Panc1 (cell line): ENCODE measurements at regions not wholly inside any gene's neighbourhood (a gene's known extent, or its start where the extent isn't known, plus 50 kb on each side); places are given as distances from the start of the nearest gene placed in this dataset.

Source experiments
- POLR2AphosphoS5 ChIP-seq: IDR thresholded peaks from 2 replicates; pipeline ENCODE4 v1.6.1; 2012; ENCODE audit warnings: mild to moderate bottlenecking, low read depth, low read length, moderate library complexity
- SIN3A ChIP-seq: IDR thresholded peaks from 2 replicates; pipeline ENCODE4 v1.6.1; 2012; ENCODE audit warnings: low read depth, mild to moderate bottlenecking, low read length, moderate library complexity, borderline replicate concordance; ENCODE audit not compliant: insufficient read depth
- TF ChIP-seq, protein P1 (sequence below): fragments of 450-650 bp; IDR thresholded peaks from 2 replicates; pipeline ENCODE4 v1.5.1; 2017; ENCODE audit warnings: mild to moderate bottlenecking

DNA sequence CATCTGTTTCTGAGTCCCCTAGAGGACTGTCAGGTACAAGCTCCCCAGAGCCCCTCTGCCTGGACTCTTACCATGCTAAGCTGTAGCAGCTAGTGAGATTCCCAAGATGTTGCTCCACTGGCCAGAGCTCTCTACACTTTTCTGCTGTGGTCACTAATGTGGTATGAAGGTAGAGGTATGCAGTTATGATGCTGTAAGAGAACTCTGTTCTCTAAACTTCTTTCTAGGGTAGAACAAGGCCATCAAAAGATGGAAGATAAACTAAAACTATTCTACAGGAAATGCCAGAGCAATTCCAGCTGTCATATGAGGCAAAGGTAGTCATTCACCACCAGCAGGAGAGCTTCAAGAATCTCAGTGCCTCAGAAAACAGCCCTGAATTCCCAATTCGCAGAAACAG lies 517.4 kb upstream of the ARRDC4 start:
- TF ChIP-seq, protein P1, sequence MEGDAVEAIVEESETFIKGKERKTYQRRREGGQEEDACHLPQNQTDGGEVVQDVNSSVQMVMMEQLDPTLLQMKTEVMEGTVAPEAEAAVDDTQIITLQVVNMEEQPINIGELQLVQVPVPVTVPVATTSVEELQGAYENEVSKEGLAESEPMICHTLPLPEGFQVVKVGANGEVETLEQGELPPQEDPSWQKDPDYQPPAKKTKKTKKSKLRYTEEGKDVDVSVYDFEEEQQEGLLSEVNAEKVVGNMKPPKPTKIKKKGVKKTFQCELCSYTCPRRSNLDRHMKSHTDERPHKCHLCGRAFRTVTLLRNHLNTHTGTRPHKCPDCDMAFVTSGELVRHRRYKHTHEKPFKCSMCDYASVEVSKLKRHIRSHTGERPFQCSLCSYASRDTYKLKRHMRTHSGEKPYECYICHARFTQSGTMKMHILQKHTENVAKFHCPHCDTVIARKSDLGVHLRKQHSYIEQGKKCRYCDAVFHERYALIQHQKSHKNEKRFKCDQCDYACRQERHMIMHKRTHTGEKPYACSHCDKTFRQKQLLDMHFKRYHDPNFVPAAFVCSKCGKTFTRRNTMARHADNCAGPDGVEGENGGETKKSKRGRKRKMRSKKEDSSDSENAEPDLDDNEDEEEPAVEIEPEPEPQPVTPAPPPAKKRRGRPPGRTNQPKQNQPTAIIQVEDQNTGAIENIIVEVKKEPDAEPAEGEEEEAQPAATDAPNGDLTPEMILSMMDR = no peak
- TF ChIP-seq POLR2AphosphoS5 (no peak), SIN3A (no peak)
